Sigmoid colon (tissue), 4 donors: ENCODE measurements at regions not wholly inside any gene's neighbourhood (a gene's known extent, or its start where the extent isn't known, plus 50 kb on each side); places are given as distances from the start of the nearest gene placed in this dataset.

Experiments
- POLR2A ChIP-seq, 2 donors: fragments of 450-650 bp; IDR thresholded peaks; one replicate each; pipeline ENCODE4 v1.6.1; 2016; ENCODE audit warnings: antibody characterized with exemption in 2 of 2, mild to moderate bottlenecking in 2 of 2, moderate library complexity in 2 of 2
- POLR2AphosphoS5 ChIP-seq, 4 donors: sonication (generic); formaldehyde crosslinking; IDR thresholded peaks; one replicate each; pipeline ENCODE4 v1.6.1; 2017; ENCODE audit warnings: antibody characterized with exemption in 4 of 4
- TF ChIP-seq, protein P1 (sequence below), 4 experiments: fragments of 450-650 bp in 3 of 4; fragments of 200-600 bp in 1 of 4; IDR thresholded peaks; one replicate each; pipeline ENCODE4 v1.5.1; 2016 to 2019; ENCODE audit warnings: antibody characterized with exemption in 4 of 4, mild to moderate bottlenecking in 3 of 4, moderate library complexity in 2 of 4

DNA sequence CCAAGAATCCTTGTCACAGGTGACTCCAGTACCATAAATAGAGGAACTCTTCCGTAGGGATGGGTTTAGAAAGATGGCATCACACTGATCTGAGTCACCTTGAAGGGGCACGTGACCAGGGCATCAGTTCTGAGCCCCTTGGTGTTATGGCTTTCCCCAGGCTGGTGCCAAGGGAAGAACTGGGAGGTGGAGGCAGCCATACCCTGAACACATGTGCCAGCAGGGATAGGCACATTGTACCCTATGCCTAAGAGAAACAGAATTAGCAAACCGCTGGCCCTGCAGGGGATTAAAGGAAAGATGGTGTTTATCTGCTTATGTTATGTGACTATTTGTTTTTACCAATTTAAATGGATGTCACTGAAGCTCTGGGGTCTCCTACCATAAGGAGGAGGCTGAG is 196.2 kb downstream of the RGS3 start:
- TF ChIP-seq, protein P1, sequence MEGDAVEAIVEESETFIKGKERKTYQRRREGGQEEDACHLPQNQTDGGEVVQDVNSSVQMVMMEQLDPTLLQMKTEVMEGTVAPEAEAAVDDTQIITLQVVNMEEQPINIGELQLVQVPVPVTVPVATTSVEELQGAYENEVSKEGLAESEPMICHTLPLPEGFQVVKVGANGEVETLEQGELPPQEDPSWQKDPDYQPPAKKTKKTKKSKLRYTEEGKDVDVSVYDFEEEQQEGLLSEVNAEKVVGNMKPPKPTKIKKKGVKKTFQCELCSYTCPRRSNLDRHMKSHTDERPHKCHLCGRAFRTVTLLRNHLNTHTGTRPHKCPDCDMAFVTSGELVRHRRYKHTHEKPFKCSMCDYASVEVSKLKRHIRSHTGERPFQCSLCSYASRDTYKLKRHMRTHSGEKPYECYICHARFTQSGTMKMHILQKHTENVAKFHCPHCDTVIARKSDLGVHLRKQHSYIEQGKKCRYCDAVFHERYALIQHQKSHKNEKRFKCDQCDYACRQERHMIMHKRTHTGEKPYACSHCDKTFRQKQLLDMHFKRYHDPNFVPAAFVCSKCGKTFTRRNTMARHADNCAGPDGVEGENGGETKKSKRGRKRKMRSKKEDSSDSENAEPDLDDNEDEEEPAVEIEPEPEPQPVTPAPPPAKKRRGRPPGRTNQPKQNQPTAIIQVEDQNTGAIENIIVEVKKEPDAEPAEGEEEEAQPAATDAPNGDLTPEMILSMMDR (IDR thresholded peaks at IDR 0.05) = no peak
- TF ChIP-seq POLR2AphosphoS5 (IDR thresholded peaks at IDR 0.05) (no peak), POLR2A (IDR thresholded peaks at IDR 0.05) (no peak)
